NCI-H1417 treated with DMSO at 0.1 percent for 48 hours (cell line): ENCODE measurements at regions not wholly inside any gene's neighbourhood (a gene's known extent, or its start where the extent isn't known, plus 50 kb on each side); places are given as distances from the start of the nearest gene placed in this dataset.
"Not testable (repeated sequence)": the region's sequence is repeated elsewhere in the genome, so short reads cannot be mapped to it uniquely, and the experiment has no call there.

Experiments used
- DNase-seq: peaks from one replicate; lab custom pipeline; 2025; lab: John Stamatoyannopoulos, UW

- DNase-seq: no peak
Measured at GRCh38 chr3:162398554-162398953, 901.9 kb downstream of the OTOL1 start.

- no peak for DNase-seq
Measured at GRCh38 chr3:162400697-162401096, 904.1 kb downstream of the OTOL1 start.

- not testable (repeated sequence) for DNase-seq
Measured at GRCh38 chr3:162411556-162411955, 914.9 kb downstream of the OTOL1 start.

- DNase-seq: no peak
Measured at GRCh38 chr3:162421721-162422120, 925.1 kb downstream of the OTOL1 start.

GRCh38 chr3:162428192-162428591 is 931.6 kb downstream of the OTOL1 start:
- no peak for DNase-seq

- no peak for DNase-seq
Measured at GRCh38 chr3:162435750-162436149, 939.1 kb downstream of the OTOL1 start.

- DNase-seq: no peak
Measured at GRCh38 chr3:162436826-162437225, 940.2 kb downstream of the OTOL1 start.

GRCh38 chr3:162437480-162437879 is 940.9 kb downstream of the OTOL1 start:
- DNase-seq: no peak

GRCh38 chr3:162441716-162442115 is 945.1 kb downstream of the OTOL1 start:
- DNase-seq: no peak

GRCh38 chr3:162443376-162443775 is 946.8 kb downstream of the OTOL1 start:
- peak; percentile 11 for DNase-seq

GRCh38 chr3:162468791-162469190 is 972.2 kb downstream of the OTOL1 start:
- DNase-seq: no peak

GRCh38 chr3:162487138-162487537 is 990.5 kb downstream of the OTOL1 start:
- no peak for DNase-seq

- no peak for DNase-seq
Measured at GRCh38 chr3:162489853-162490252, 993.2 kb downstream of the OTOL1 start.

GRCh38 chr3:162491952-162492351 is 995.3 kb downstream of the OTOL1 start:
- DNase-seq: no peak

- no peak for DNase-seq
Measured at GRCh38 chr3:162492446-162493081, 996.0 kb downstream of the OTOL1 start.

GRCh38 chr3:162498626-162499025 is 1002.0 kb downstream of the OTOL1 start:
- DNase-seq: no peak

- no peak for DNase-seq
Measured at GRCh38 chr3:162507397-162507796, 1010.8 kb downstream of the OTOL1 start.

- DNase-seq: no peak
Measured at GRCh38 chr3:162512488-162512887, 1015.9 kb downstream of the OTOL1 start.

- DNase-seq: no peak
Measured at GRCh38 chr3:162517110-162517509, 1020.5 kb downstream of the OTOL1 start.

GRCh38 chr3:162521669-162522068 is 1025.1 kb downstream of the OTOL1 start:
- no peak for DNase-seq

GRCh38 chr3:162525066-162525742 is 1028.6 kb downstream of the OTOL1 start:
- DNase-seq: no peak

GRCh38 chr3:162525771-162526170 is 1029.2 kb downstream of the OTOL1 start:
- DNase-seq: no peak

GRCh38 chr3:162534431-162534830 is 1037.8 kb downstream of the OTOL1 start:
- no peak for DNase-seq

GRCh38 chr3:162538491-162538890 is 1041.9 kb downstream of the OTOL1 start:
- no peak for DNase-seq
